ENCODE measurements at regions not wholly inside any gene's neighbourhood (a gene's known extent, or its start where the extent isn't known, plus 50 kb on each side); places are given as distances from the start of the nearest gene placed in this dataset.

DNA sequence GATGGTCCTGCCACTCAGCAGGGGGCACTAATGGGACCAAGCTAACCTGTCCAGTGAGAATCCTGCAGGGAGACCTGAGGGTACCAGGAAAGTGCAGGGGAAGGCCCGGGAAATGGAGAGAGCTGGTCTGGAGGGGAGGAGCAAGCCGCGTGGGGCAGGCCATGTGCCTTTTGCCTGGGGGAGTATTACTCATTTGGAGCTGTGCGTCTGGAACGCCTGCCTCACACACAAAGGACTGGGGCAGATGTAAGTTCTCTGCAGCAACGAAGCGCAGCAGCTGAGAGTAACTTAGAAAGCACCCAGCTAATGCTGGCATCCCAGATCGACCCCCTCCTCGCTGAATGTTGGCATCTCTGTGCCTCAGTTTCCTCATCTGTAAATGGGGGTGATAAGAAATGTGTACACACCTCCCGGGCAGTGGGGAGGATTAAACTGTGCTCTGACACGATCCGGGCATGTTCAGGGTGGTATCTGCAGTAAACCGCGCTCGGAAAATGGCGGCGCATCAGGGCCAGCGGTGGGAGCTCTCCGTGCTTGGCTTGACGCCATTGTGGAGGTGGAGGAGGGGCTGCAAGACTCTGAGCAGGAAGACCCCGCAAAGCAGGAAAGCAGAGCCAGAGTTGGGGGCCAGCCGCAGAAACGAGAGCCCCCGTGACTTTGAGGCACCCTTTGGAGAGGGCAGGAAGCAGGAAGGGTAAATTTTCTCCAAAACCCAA, 212.5 kb downstream of the NPHP4 start:
- TF ChIP-seq, protein P1, sequence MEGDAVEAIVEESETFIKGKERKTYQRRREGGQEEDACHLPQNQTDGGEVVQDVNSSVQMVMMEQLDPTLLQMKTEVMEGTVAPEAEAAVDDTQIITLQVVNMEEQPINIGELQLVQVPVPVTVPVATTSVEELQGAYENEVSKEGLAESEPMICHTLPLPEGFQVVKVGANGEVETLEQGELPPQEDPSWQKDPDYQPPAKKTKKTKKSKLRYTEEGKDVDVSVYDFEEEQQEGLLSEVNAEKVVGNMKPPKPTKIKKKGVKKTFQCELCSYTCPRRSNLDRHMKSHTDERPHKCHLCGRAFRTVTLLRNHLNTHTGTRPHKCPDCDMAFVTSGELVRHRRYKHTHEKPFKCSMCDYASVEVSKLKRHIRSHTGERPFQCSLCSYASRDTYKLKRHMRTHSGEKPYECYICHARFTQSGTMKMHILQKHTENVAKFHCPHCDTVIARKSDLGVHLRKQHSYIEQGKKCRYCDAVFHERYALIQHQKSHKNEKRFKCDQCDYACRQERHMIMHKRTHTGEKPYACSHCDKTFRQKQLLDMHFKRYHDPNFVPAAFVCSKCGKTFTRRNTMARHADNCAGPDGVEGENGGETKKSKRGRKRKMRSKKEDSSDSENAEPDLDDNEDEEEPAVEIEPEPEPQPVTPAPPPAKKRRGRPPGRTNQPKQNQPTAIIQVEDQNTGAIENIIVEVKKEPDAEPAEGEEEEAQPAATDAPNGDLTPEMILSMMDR (IDR thresholded peaks at IDR 0.05): no peak
- no peak for DNase-seq (ENCODE audit: low spot score)
- H3K27ac ChIP-seq: no peak overlapping the region
- no peak overlapping the region for H3K4me3 ChIP-seq

DNA sequence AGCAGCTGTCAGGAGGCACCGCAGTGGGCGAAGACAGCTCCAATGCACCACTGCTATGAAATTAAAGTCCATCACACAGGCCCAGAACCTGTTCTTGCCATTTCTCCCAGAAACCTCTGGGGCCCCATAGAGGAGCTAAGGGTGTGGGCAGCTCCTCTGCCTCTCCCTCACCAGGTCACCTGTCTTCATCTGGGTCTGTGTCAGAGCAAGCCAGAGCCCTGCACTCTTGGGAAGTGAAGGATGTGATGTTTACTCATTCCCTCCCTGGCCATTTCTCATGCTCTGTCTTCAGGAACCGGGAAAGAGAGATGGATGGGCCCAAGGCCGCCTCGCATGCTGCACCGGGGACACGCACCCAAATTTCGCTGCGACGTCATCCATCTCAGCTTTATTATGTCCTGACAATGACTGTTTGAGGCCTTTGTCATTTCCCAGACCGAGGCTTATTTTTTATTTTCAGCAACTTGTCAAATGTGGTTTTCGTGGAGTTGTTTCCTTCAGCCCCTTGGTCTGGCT, 216.1 kb downstream of the NPHP4 start:
- Histone ChIP-seq H3K27ac (no peak overlapping the region), H3K4me3 (no peak overlapping the region)
- DNase-seq (ENCODE audit: low spot score): no peak
- TF ChIP-seq, protein P1 (IDR thresholded peaks at IDR 0.05): no peak

DNA sequence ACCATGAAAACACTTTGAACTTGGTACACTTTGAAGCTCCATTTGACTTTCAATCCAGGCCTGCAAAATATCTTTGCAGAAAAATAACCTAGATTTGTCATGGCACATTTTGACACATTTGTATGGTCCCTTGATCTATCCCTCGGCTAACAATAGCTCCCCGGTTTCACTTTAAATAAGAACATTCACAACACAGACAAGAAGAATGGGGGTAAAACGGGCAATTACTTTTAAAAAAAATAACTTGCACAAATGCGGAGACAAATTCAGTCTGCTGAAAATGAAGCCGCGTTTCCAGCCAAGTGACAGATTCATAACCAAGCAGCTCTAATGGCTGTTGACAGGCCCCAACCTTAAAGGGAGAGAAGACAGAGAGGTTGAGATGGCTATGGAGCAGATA, 218.2 kb downstream of the NPHP4 start:
- DNase-seq (ENCODE audit: low spot score): no peak
- TF ChIP-seq, protein P1 (IDR thresholded peaks at IDR 0.05): no peak

DNA sequence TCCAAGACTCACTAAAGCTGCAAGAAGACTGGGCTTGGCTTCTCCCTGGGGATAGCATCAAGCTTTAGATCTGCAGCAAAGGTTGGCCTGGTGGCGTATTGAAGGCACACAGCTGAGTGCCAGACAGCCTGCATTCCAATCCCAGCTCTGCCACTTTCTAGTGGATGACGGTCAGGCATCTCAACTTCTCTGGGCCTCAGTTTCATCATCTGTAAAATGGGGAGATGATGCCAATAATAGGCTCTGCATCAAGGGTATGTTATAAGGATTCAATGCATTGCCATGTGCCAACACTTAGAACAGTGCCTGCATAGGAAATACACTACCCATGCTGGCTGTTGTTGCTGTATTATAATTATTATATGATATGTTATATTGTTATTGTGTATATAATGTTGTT, 220.4 kb downstream of the NPHP4 start:
- DNase-seq (ENCODE audit: low spot score): no peak
- TF ChIP-seq, protein P1 (IDR thresholded peaks at IDR 0.05): no peak
- H3K4me3 ChIP-seq: no peak overlapping the region
- H3K27ac ChIP-seq: no peak overlapping the region

More for the DNA sequence above, 218.2 kb downstream of the NPHP4 start:
- Histone ChIP-seq H3K27ac (no peak overlapping the region), H3K4me3 (no peak overlapping the region)

DNA sequence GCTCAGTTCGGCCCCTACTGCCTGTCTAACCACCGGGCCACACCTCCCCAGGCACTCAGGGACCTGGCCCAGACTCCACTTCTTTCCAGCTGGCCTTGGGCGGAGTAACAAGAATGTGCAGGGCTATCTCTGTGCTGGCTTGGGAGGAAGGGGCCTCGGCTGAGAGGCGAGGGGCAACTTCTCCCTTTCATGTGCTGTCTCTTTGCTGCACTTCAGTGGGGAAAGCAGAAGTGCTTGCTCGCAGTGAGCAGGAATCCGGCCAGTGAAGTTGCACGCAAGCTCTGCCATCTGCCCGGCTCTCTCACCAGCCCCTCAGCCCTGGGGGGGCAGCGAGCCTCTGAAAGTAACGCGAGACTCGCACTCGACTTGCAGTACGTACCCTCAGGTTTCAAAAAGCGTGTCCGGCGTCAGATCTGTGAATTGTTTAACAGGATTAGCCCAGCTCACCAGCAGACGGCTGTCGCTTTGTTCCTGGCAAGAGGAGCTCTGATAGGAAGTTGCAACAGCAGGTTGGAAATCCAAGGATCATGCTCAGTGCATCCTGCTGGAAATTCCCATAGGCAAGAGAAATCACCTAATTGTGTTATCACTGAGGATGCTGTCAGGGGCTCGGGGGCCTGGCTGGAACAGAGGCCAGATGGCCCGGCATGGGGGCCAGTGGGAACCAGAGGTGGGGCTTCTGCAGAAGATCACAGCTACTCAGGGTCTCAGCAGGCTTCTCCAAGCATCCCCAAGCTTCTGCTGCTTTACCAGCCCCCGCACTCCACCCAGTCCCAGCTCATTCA, 221.1 kb downstream of the NPHP4 start:
- DNase-seq (ENCODE audit: low spot score): no peak
- TF ChIP-seq, protein P1 (IDR thresholded peaks at IDR 0.05): no peak
- Histone ChIP-seq H3K4me3 (peak overlapping the region; percentile 57), H3K27ac (no peak overlapping the region)

DNA sequence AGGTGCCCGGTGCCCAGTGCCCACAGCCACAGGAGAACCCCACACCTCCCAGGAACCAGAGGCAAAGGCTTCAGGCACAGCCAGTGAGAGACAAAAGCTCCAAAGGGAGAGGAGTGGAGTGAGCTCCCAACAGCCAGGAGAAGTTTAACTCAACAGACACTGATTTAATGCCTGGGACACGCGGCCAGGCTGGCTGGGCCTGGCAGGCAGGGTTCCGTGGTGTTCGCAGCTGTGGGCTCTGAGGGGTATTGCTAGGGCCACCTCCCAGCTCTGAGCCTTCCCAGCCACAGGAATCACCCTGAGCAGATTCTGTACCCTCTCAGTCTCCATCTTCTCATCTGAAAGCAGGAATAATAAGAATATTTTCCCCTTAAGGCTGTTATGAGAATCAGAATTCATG, 222.5 kb downstream of the NPHP4 start:
- DNase-seq (ENCODE audit: low spot score): no peak
- Histone ChIP-seq H3K27ac (no peak overlapping the region), H3K4me3 (no peak overlapping the region)
- TF ChIP-seq, protein P1 (IDR thresholded peaks at IDR 0.05): no peak
